GM23248 (cell line): ENCODE measurements at regions not wholly inside any gene's neighbourhood (a gene's known extent, or its start where the extent isn't known, plus 50 kb on each side); places are given as distances from the start of the nearest gene placed in this dataset.

ENCODE experiments used
- DNase-seq: peaks from one replicate; pipeline ENCODE4 v3.0.0-alpha.2; 2015
- H2AFZ ChIP-seq: fragments of 200-600 bp; sonication (generic); 2 replicates; pipeline ENCODE4 v1.6.1; 2016; ENCODE audit warnings: antibody characterized with exemption
- H3F3A ChIP-seq: fragments of 200-600 bp; sonication (generic); 2 replicates; pipeline ENCODE4 v1.6.1; 2016; ENCODE audit warnings: mild to moderate bottlenecking, antibody characterized with exemption, mixed run types; ENCODE audit not compliant: insufficient read depth
- H3K27ac ChIP-seq: fragments of 200-600 bp; sonication (generic); 2 replicates; pipeline ENCODE4 v1.5.1; 2016; ENCODE audit warnings: mild to moderate bottlenecking
- H3K27me3 ChIP-seq: fragments of 200-600 bp; sonication (generic); replicated peaks from 2 replicates; pipeline ENCODE4 v1.6.1; 2016; ENCODE audit warnings: mild to moderate bottlenecking; ENCODE audit not compliant: insufficient read depth
- H3K36me3 ChIP-seq: fragments of 200-600 bp; sonication (generic); 2 replicates; pipeline ENCODE4 v1.6.1; 2016; ENCODE audit warnings: low read depth, mild to moderate bottlenecking
- H3K4me1 ChIP-seq: fragments of 200-600 bp; sonication (generic); 2 replicates; pipeline ENCODE4 v1.6.1; 2016; ENCODE audit warnings: mild to moderate bottlenecking; ENCODE audit not compliant: insufficient read depth
- H3K4me2 ChIP-seq: fragments of 200-600 bp; sonication (generic); one replicate; pipeline ENCODE4 v1.6.1; 2016; ENCODE audit warnings: mild to moderate bottlenecking; ENCODE audit not compliant: unreplicated experiment
- H3K4me3 ChIP-seq: fragments of 200-600 bp; sonication (generic); 2 replicates; pipeline ENCODE4 v1.5.1; 2016; ENCODE audit warnings: mild to moderate bottlenecking
- H3K79me2 ChIP-seq: fragments of 200-600 bp; sonication (generic); 2 replicates; pipeline ENCODE4 v1.6.1; 2016; ENCODE audit warnings: mild to moderate bottlenecking; ENCODE audit not compliant: insufficient read depth
- H3K9ac ChIP-seq: fragments of 200-600 bp; sonication (generic); 2 replicates; pipeline ENCODE4 v1.6.1; 2016; ENCODE audit warnings: mild to moderate bottlenecking
- H3K9me2 ChIP-seq: fragments of 200-600 bp; sonication (generic); 2 replicates; pipeline ENCODE4 v1.6.1; 2016; ENCODE audit warnings: mixed run types, mild to moderate bottlenecking, moderate library complexity; ENCODE audit not compliant: insufficient read depth
- H3K9me3 ChIP-seq: fragments of 200-600 bp; sonication (generic); one replicate; pipeline ENCODE4 v1.6.1; 2017; ENCODE audit warnings: low read depth
- H4K20me1 ChIP-seq: fragments of 200-600 bp; sonication (generic); 2 replicates; pipeline ENCODE4 v1.6.0; 2016; ENCODE audit not compliant: insufficient read depth
- EZH2 ChIP-seq: fragments of 200-600 bp; sonication (generic); IDR thresholded peaks from 2 replicates; pipeline ENCODE4 v1.6.1; 2018; ENCODE audit warnings: antibody characterized with exemption, mild to moderate bottlenecking; ENCODE audit not compliant: insufficient read depth, poor library complexity, severe bottlenecking
- EZH2phosphoT487 ChIP-seq: fragments of 200-600 bp; sonication (generic); IDR thresholded peaks from 2 replicates; pipeline ENCODE4 v1.6.1; 2018; ENCODE audit warnings: antibody characterized with exemption, moderate library complexity, mild to moderate bottlenecking, low read depth; ENCODE audit not compliant: insufficient read depth
- WGBS, 2 experiments: methylation state at CpG; one replicate each; pipeline ENCODE4 v1.1.6; 2015 to 2017; ENCODE audit warnings: low lambda C conversion rate in 2 of 2, low coverage in 1 of 2; ENCODE audit errors: missing lambda C conversion rate in 2 of 2; 5-methylcytosine and 5-hydroxymethylcytosine counted together
- in situ Hi-C: fragments of 300-500 bp; cut with MboI; formaldehyde crosslinking; loops from 2 replicates; pipeline ENCODE4 v1.15.0; 2020

DNA sequence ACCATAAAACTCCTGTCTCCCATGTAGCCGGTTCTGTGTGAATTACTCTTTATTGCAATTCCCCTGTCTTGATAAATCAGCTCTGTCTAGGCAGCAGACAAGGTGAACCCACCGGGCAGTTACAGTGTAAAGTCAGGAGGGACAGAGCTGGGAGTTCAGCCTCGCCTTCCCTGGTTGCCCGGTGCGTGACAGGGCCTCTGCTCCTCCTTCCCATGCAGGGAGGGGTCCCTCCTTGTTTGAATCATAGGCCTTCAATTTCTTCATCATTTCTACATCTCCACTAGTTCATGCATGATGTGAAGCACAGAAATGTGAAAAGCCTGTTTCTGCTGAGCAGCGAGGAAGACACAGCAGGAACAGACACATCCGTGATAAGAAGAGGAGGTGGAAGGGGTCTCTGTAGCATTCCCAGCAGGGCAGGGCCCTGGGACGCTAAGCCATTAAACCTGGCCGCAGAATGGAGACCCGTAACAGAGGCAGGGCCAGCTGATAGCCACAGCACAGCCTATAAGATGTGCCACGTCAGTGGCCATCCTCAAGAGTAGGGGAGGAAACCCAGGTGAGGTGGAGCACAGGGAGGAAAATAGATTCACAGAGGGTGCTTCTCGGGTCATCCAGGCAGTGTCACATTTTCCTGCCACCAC lies 106.7 kb upstream of the CST7 start:
- H3K4me3 ChIP-seq: no peak overlapping the region
- no peaks in the 10 kb centered on the region for H3K79me2 ChIP-seq
- no peaks in the 10 kb centered on the region for H3K36me3 ChIP-seq
- no peaks in the 10 kb centered on the region for H4K20me1 ChIP-seq
- 63 to 68% methylated on average over 12 of the region's 12 CpGs for WGBS, 2 experiments
- H3K9me2 ChIP-seq: no peaks in the 10 kb centered on the region
- DNase-seq: no peak
- H2AFZ ChIP-seq: no peak overlapping the region
- no peaks in the 10 kb centered on the region for H3K9me3 ChIP-seq
- peaks cover 16% of the 10 kb centered on the region; the same call in 1 of the 2 replicates for H3F3A ChIP-seq
- peaks cover 25% of the 10 kb centered on the region for H3K27me3 ChIP-seq
- TF ChIP-seq EZH2: no peak
- TF ChIP-seq EZH2phosphoT487: no peak
- no peak overlapping the region for H3K4me2 ChIP-seq
- H3K4me1 ChIP-seq: peaks cover 23% of the 10 kb centered on the region
- in situ Hi-C loops: no loop called here
- no peak overlapping the region for H3K9ac ChIP-seq
- H3K27ac ChIP-seq: no peak overlapping the region

DNA sequence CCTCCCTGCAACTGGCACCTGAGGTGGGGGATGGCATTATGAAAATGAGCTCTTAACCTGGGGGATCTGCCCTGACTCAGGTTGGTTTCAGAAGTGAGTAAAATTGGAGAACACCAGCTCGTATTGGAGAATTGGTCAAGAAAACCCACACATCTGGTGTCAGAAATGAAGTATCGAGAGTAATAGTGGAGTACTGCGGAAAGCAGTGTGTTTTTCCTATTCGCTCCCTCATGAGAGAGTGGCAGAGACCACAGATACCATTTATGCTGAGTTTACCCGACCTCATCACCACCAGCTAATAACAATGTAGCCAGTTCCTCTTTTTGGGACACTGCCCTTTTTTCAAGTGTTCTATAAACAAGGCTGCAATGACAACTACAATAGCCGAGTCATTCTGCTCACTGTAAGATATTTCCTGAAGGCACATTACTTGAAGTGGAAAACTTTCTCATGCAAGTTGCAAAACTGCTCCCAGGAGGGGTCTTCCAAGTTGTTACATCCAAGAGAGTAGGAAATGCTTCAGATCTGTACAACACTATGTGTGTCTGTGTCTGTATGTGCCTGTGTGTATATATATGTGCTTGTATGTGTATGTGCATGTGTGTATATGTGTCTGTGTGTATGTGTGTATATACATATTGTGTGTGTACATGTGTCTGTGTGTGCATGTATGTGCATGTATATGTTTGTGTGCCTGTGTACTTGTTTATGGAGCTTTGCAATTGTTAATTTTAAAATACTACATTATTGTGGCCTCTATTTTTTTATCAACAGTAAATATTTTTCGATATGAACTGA lies 106.0 kb upstream of the CST7 start:
- Histone ChIP-seq H3K4me3 (no peak overlapping the region), H3K36me3 (no peaks in the 10 kb centered on the region), H3K27me3 (peaks cover 33% of the 10 kb centered on the region), H3F3A (peaks cover 13% of the 10 kb centered on the region; the same call in 1 of the 2 replicates), H3K4me1 (peaks cover 17% of the 10 kb centered on the region), H3K9me2 (no peaks in the 10 kb centered on the region), H3K9me3 (no peaks in the 10 kb centered on the region), H2AFZ (no peak overlapping the region), H3K4me2 (no peak overlapping the region), H3K9ac (no peak overlapping the region), H4K20me1 (no peaks in the 10 kb centered on the region), H3K27ac (no peak overlapping the region), H3K79me2 (no peaks in the 10 kb centered on the region)
- DNase-seq: no peak
- WGBS, 2 experiments: 46 to 47% methylated on average over 7 of the region's 7 CpGs
- in situ Hi-C loops: no loop called here
- TF ChIP-seq EZH2 (no peak), EZH2phosphoT487 (no peak)

DNA sequence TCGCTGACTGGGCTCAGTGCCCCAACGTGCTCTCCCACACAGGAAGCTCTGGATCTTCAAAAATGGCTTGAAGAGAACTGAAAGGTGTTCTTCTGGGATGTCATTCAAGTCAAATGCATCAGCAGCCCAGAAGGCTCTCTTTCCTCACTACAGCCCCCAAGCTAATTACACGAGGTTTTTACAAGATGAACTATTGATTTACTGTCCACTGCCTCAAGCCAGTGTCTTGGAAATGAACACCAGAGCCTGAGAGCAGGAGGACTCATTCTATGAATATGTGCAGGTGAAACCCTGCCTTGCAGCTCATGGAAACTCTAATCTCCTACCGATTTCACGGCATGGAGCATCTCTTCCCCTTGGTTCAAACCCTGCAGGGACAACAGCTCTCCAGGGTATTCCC lies 98.9 kb upstream of the CST7 start:
- in situ Hi-C loops: no loop called here
- H3K36me3 ChIP-seq: no peaks in the 10 kb centered on the region

DNA sequence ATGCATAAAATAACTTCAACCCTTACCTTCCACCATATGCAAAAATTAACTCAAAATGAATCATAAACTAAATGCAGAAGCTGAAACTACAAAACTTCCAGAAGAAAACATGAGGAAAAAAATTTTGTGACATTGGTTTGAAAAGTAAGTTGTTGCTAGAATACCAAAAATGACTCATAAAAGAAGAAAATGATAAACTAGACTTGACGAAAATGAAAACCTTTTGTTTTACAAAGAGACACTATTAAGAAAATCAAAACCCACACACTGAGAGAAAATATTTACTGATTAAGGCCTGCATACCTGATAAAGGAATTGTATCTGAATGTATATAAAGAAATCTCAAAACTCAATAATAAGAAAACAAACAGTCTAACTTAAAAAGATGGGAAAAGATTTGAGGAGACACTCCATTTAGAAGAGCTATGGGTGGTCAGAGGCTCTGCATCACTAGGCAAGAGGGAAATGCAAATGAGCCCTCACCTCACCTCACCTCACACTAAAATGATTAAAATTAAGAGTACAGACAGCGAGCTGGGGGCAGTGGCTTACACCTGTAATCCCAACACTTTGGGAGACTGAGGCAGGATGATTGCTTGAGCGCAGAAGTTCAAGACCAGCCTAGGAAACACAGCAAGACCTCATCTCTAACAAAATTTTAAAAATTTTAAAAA lies 97.6 kb upstream of the CST7 start:
- Histone ChIP-seq H3K9ac (no peak overlapping the region), H3K4me2 (no peak overlapping the region), H3K4me1 (no peaks in the 10 kb centered on the region), H3K27me3 (peaks cover 31% of the 10 kb centered on the region), H3K9me3 (no peaks in the 10 kb centered on the region), H3K4me3 (no peak overlapping the region), H3K79me2 (no peaks in the 10 kb centered on the region), H3K9me2 (no peaks in the 10 kb centered on the region), H4K20me1 (no peaks in the 10 kb centered on the region), H3K36me3 (no peaks in the 10 kb centered on the region), H2AFZ (no peak overlapping the region), H3K27ac (no peak overlapping the region), H3F3A (no peaks in the 10 kb centered on the region)
- 39 to 49% methylated on average over 3 of the region's 3 CpGs for WGBS, 2 experiments
- no peak for DNase-seq
- in situ Hi-C loops: no loop called here
- TF ChIP-seq EZH2: no peak
- TF ChIP-seq EZH2phosphoT487: no peak

More for the DNA sequence above, 98.9 kb upstream of the CST7 start:
- no peak overlapping the region for H3K4me3 ChIP-seq
- no peaks in the 10 kb centered on the region for H3K79me2 ChIP-seq
- H3K9me3 ChIP-seq: no peaks in the 10 kb centered on the region
- no peak overlapping the region for H3K9ac ChIP-seq
- H3K4me1 ChIP-seq: no peaks in the 10 kb centered on the region
- peaks cover 38% of the 10 kb centered on the region for H3K27me3 ChIP-seq
- H3K4me2 ChIP-seq: no peak overlapping the region
- H2AFZ ChIP-seq: no peak overlapping the region
- H4K20me1 ChIP-seq: no peaks in the 10 kb centered on the region
- H3F3A ChIP-seq: no peaks in the 10 kb centered on the region
- WGBS, 2 experiments: 28 to 31% methylated on average over 5 of the region's 5 CpGs
- no peak for DNase-seq
- no peaks in the 10 kb centered on the region for H3K9me2 ChIP-seq
- no peak for TF ChIP-seq EZH2phosphoT487
- TF ChIP-seq EZH2: no peak
- H3K27ac ChIP-seq: no peak overlapping the region
